HCT116 (cell line): ENCODE measurements at regions not wholly inside any gene's neighbourhood (a gene's known extent, or its start where the extent isn't known, plus 50 kb on each side); places are given as distances from the start of the nearest gene placed in this dataset.
"Not testable (repeated sequence)": the region's sequence is repeated elsewhere in the genome, so short reads cannot be mapped to it uniquely, and the experiment has no call there.

Source experiments
- ATAC-seq: fragments of 200-7000 bp; cut with Tn5 transposase; 2 replicates; pipeline ENCODE4 v1.9.1; 2020; ENCODE audit warnings: mild to moderate bottlenecking, moderate library complexity
- BruUV-seq: library from RNA; stranded (reverse); fragments of 400-500 nt; replicated peaks from 2 replicates; lab custom pipeline; 2021; lab: Mats Ljungman, UMichigan
- CTCF ChIA-PET: fragments of 300-600 bp; sonication (Branson Sonifier 250); formaldehyde crosslinking; loops from one replicate; lab custom pipeline; 2021; ENCODE audit warnings: antibody characterized with exemption; lab: Charles Lee
- POLR2A ChIA-PET: fragments of 300-600, 350-600 bp; sonication (Branson Sonifier 250); formaldehyde crosslinking; loops from one replicate; lab custom pipeline; 2021; ENCODE audit warnings: antibody characterized with exemption; lab: Charles Lee
- RAD21 ChIA-PET, 2 experiments: fragments of 300-600 bp; sonication (Branson Sonifier 250); formaldehyde crosslinking; loops; one replicate each; lab custom pipeline; 2023; ENCODE audit warnings: low total read pairs in 2 of 2; ENCODE audit not compliant: uncharacterized antibody in 2 of 2, unreplicated experiment in 2 of 2, low non-redundant PET in 1 of 2; lab: Charles Lee
- DNase-seq: peaks from one replicate; pipeline ENCODE4 v3.0.0-alpha.2; 2010; ENCODE audit warnings: low read depth, low spot score
- H2AFZ ChIP-seq: fragments of 200-600 bp; shearing (Covaris generic), sonication (generic); 2 replicates; pipeline ENCODE4 v1.6.1; 2017; ENCODE audit warnings: low read depth, mixed run types, mixed read lengths, antibody characterized with exemption, low read length; ENCODE audit not compliant: poor library complexity, severe bottlenecking
- H3K27ac ChIP-seq: 2 replicates; pipeline ENCODE4 v1.5.1; 2012; ENCODE audit warnings: low read depth, low read length
- H3K27me3 ChIP-seq: fragments of 200-600 bp; sonication (generic); 2 replicates; pipeline ENCODE4 v1.6.1; 2016; ENCODE audit warnings: mixed run types, low read length, mixed read lengths; ENCODE audit not compliant: insufficient read depth
- H3K36me3 ChIP-seq, 2 experiments: fragments of 200-500 bp in 1 of 2; fragments of 200-600 bp in 1 of 2; sonication (Bioruptor generic) in 1 of 2; sonication (generic) in 1 of 2; 2 replicates each; pipeline versions ENCODE4 v1.5.1 to v1.6.1; 2014 to 2016; ENCODE audit warnings: low read length in 2 of 2, inconsistent platforms in 1 of 2, mixed read lengths in 1 of 2, mixed run types in 1 of 2; ENCODE audit not compliant: insufficient read depth in 2 of 2, control insufficient read depth in 1 of 2
- H3K4me1 ChIP-seq, 2 experiments: fragments of 200-600 bp in 1 of 2; sonication (generic) in 1 of 2; 2 replicates each; pipeline versions ENCODE4 v1.5.1 to v1.6.1; 2012 to 2017; ENCODE audit warnings: low read length in 2 of 2, inconsistent platforms in 1 of 2, mild to moderate bottlenecking in 1 of 2, mixed read lengths in 1 of 2, mixed run types in 1 of 2, moderate library complexity in 1 of 2; ENCODE audit not compliant: insufficient read depth in 2 of 2, control insufficient read depth in 1 of 2
- H3K4me2 ChIP-seq: fragments of 200-600 bp; sonication (generic); 2 replicates; pipeline ENCODE4 v1.6.1; 2017; ENCODE audit warnings: mixed run types, low read length, mixed read lengths
- H3K4me3 ChIP-seq, 2 experiments: fragments of 200-600 bp in 1 of 2; sonication (generic) in 1 of 2; replicated peaks in 1 of 2; 2 replicates each; pipeline ENCODE4 v1.5.1; 2011 to 2016; ENCODE audit warnings: low read length in 2 of 2, control low read depth in 1 of 2, low read depth in 1 of 2, mild to moderate bottlenecking in 1 of 2, mixed read lengths in 1 of 2, mixed run types in 1 of 2
- H3K79me2 ChIP-seq: fragments of 200-600 bp; sonication (generic); 2 replicates; pipeline ENCODE4 v1.6.1; 2017; ENCODE audit warnings: mild to moderate bottlenecking, mixed run types, low read length, moderate library complexity, mixed read lengths; ENCODE audit not compliant: insufficient read depth
- H3K9ac ChIP-seq: fragments of 200-600 bp; sonication (generic); 2 replicates; pipeline ENCODE4 v1.6.1; 2016; ENCODE audit warnings: low read length, mixed read lengths
- H3K9me2 ChIP-seq: fragments of 200-600 bp; sonication (generic), shearing (Covaris generic); 2 replicates; pipeline ENCODE4 v1.6.1; 2017; ENCODE audit warnings: mixed run types, mild to moderate bottlenecking, moderate library complexity; ENCODE audit not compliant: insufficient read depth
- H3K9me3 ChIP-seq, 2 experiments: fragments of 200-500 bp in 1 of 2; fragments of 200-600 bp in 1 of 2; sonication (Bioruptor generic) in 1 of 2; sonication (generic) in 1 of 2; 2 replicates each; pipeline ENCODE4 v1.6.1; 2014 to 2017; ENCODE audit warnings: low read length in 2 of 2, mixed read lengths in 2 of 2, inconsistent platforms in 1 of 2, low read depth in 1 of 2, mild to moderate bottlenecking in 1 of 2, mixed run types in 1 of 2, moderate library complexity in 1 of 2; ENCODE audit not compliant: control insufficient read depth in 1 of 2, insufficient read depth in 1 of 2
- H4K20me1 ChIP-seq: fragments of 200-600 bp; sonication (generic), shearing (Covaris generic); 2 replicates; pipeline ENCODE4 v1.6.1; 2017; ENCODE audit warnings: mixed run types, mild to moderate bottlenecking, moderate library complexity; ENCODE audit not compliant: insufficient read depth
- CEBPB ChIP-seq: IDR thresholded peaks from 2 replicates; pipeline ENCODE4 v1.6.1; 2012; ENCODE audit warnings: low read depth
- ELF1 ChIP-seq: IDR thresholded peaks from 2 replicates; pipeline ENCODE4 v1.6.1; 2012; ENCODE audit warnings: low read depth, borderline replicate concordance
- FOSL1 ChIP-seq: IDR thresholded peaks from 2 replicates; pipeline ENCODE4 v1.6.1; 2012; ENCODE audit warnings: low read depth
- JUND ChIP-seq: IDR thresholded peaks from 2 replicates; pipeline ENCODE4 v1.6.1; 2012
- POLR2AphosphoS5 ChIP-seq: IDR thresholded peaks from 2 replicates; pipeline ENCODE4 v1.6.1; 2011; ENCODE audit warnings: mild to moderate bottlenecking, low read depth, low read length, moderate library complexity
- RAD21 ChIP-seq: IDR thresholded peaks from 2 replicates; pipeline ENCODE4 v1.6.1; 2012; ENCODE audit warnings: low read depth, mild to moderate bottlenecking
- REST ChIP-seq: IDR thresholded peaks from 2 replicates; pipeline ENCODE4 v1.6.1; 2012; ENCODE audit warnings: low read depth
- SIN3A ChIP-seq: IDR thresholded peaks from 2 replicates; pipeline ENCODE4 v1.6.1; 2012; ENCODE audit warnings: low read depth
- SP1 ChIP-seq: IDR thresholded peaks from 2 replicates; pipeline ENCODE4 v1.6.1; 2012; ENCODE audit warnings: low read depth
- SRF ChIP-seq: IDR thresholded peaks from 2 replicates; pipeline ENCODE4 v1.6.1; 2012; ENCODE audit warnings: low read depth
- ZFX ChIP-seq: fragments of 450-650 bp; IDR thresholded peaks from 2 replicates; pipeline ENCODE4 v1.6.1; 2017
- ZNF274 ChIP-seq: fragments of 200-500 bp; sonication (Bioruptor generic); IDR thresholded peaks from 2 replicates; pipeline ENCODE4 v1.6.1; 2014; ENCODE audit warnings: mild to moderate bottlenecking, low read depth, low read length, inconsistent platforms
- intact Hi-C: fragments of 100-400 bp; cut with micrococcal nuclease; formaldehyde crosslinking; loops from 2 replicates; pipeline ENCODE4 v1.10.0; 2022
- TF ChIP-seq, protein P1 (sequence below): IDR thresholded peaks from 2 replicates; pipeline ENCODE4 v1.6.1; 2011; ENCODE audit warnings: mild to moderate bottlenecking, low read length, moderate library complexity; ENCODE audit not compliant: insufficient replicate concordance; ENCODE audit errors: extremely low read depth
- TF ChIP-seq, protein P2 (sequence below): IDR thresholded peaks from 2 replicates; pipeline ENCODE4 v1.6.1; 2012

DNA sequence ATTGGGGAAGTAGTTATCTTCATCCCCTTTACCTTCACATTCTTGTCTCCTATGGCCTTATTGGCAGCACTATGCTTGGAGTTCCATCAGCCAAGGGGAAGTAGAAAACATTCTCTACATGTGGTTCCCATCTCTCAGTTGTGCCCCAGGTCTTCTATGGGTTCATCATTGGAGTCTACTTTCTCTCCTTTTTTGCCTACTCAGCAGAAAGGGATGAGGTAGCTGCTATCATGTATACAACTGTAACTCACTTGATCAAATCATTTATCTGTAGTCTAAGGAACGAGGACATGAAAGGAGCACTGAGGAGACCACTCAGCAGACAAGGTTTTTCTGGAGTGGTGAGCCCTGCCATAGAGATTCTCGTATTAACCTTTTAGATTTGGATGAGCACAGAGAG lies 119.0 kb upstream of the OR13H1 start:
- Histone ChIP-seq H4K20me1 (no peaks in the 10 kb centered on the region), H3K79me2 (no peaks in the 10 kb centered on the region), H3K36me3 (no peaks in the 10 kb centered on the region), H3K27ac (no peak overlapping the region), H3K27me3 (no peaks in the 10 kb centered on the region), H2AFZ (no peak overlapping the region), H3K4me1 (no peaks in the 10 kb centered on the region), H3K4me3 (no peak overlapping the region), H3K4me2 (no peak overlapping the region), H3K9ac (no peak overlapping the region), H3K9me2 (no peaks in the 10 kb centered on the region), H3K9me3 (no peaks in the 10 kb centered on the region)
- ATAC-seq (no peak), DNase-seq (no peak)
- CTCF ChIA-PET: no interaction called here
- RAD21 ChIA-PET: no interaction called here
- POLR2A ChIA-PET: no interaction called here
- BruUV-seq: no TSS peak
- intact Hi-C loops: no loop called here
- TF ChIP-seq SRF: no peak
- no peak for TF ChIP-seq SP1
- TF ChIP-seq, protein P1, sequence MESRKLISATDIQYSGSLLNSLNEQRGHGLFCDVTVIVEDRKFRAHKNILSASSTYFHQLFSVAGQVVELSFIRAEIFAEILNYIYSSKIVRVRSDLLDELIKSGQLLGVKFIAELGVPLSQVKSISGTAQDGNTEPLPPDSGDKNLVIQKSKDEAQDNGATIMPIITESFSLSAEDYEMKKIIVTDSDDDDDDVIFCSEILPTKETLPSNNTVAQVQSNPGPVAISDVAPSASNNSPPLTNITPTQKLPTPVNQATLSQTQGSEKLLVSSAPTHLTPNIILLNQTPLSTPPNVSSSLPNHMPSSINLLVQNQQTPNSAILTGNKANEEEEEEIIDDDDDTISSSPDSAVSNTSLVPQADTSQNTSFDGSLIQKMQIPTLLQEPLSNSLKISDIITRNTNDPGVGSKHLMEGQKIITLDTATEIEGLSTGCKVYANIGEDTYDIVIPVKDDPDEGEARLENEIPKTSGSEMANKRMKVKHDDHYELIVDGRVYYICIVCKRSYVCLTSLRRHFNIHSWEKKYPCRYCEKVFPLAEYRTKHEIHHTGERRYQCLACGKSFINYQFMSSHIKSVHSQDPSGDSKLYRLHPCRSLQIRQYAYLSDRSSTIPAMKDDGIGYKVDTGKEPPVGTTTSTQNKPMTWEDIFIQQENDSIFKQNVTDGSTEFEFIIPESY: no peak
- no peak for TF ChIP-seq ZNF274
- TF ChIP-seq, protein P2, sequence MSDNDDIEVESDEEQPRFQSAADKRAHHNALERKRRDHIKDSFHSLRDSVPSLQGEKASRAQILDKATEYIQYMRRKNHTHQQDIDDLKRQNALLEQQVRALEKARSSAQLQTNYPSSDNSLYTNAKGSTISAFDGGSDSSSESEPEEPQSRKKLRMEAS: no peak
- TF ChIP-seq REST: no peak
- TF ChIP-seq ZFX: no peak
- no peak for TF ChIP-seq RAD21
- no peak for TF ChIP-seq POLR2AphosphoS5
- no peak for TF ChIP-seq FOSL1
- no peak for TF ChIP-seq CEBPB
- no peak for TF ChIP-seq JUND
- no peak for TF ChIP-seq SIN3A
- no peak for TF ChIP-seq ELF1

- CTCF ChIA-PET, H3K4me3 ChIP-seq, H4K20me1 ChIP-seq, H2AFZ ChIP-seq, H3K79me2 ChIP-seq, H3K9ac ChIP-seq, H3K9me3 ChIP-seq, H3K4me1 ChIP-seq, POLR2A ChIA-PET, H3K27ac ChIP-seq, ATAC-seq, DNase-seq, H3K9me2 ChIP-seq, H3K27me3 ChIP-seq, intact Hi-C loops, RAD21 ChIA-PET, H3K4me2 ChIP-seq, BruUV-seq, H3K36me3 ChIP-seq: not testable (repeated sequence)
Observed at GRCh38 chrX:131430465-131430864, 113.4 kb upstream of the OR13H1 start.
